ENCODE measurements at regions not wholly inside any gene's neighbourhood (a gene's known extent, or its start where the extent isn't known, plus 50 kb on each side); places are given as distances from the start of the nearest gene placed in this dataset.

DNA sequence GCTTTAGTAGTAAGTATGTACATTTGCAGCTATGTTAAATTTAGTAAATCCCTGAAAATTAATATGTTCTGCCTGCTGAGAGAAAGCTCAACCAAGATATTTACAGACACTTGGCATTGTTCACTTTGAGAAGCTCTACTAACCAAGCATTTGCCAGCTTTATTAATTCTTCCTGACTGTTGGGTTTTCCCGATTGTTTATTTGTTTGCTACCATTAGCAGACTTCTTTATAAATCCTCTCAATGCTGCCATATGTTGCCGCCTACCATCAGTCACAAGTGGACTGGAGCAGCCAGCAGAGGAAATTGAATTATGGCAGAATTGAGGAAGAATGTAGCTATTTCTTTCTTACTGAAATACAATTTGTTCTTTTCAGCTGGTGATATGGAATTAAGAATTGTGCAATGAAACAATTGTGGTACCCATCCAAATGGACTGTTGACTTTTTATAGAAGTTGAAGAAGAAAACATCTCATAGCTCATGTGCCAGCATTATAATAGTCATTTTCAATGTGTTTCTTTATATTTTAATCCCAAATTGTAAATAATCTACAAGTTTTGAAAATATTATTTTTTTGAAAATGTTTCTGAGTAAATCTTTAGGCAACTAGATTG lies 588.7 kb upstream of the CDH6 start:
- no peaks in the 10 kb centered on the region for H3K27me3 Mint-ChIP-seq

DNA sequence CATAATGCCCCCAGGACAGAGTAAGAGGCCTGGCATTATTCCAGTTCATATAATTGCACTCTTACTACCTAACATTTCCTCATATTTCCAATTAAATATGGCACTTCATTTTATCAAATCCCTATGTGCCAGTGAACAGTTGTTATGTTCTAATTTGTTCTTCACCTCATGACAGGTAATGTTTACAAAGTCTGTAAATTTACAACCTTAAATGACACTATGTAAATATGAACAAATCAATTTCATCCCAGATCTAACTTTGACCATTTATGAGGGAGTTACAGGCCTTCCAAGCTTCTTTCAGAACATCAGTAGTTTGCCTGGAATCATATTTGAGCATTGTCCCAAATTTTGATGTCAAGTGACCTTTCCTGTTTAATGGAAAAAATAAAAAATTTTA lies 592.6 kb upstream of the CDH6 start:
- no peaks in the 10 kb centered on the region for H3K4me1 Mint-ChIP-seq
- H3K9me3 Mint-ChIP-seq = peaks cover 5 to 11% of the 10 kb centered on the region in 2 donors
- no peak overlapping the region for H3K4me3 Mint-ChIP-seq
- H3K27ac Mint-ChIP-seq = no peak overlapping the region
- H3K36me3 Mint-ChIP-seq = no peaks in the 10 kb centered on the region
- DNase-seq (no peak), ATAC-seq (replicated peaks) (no peak)
- H3K27me3 Mint-ChIP-seq = no peaks in the 10 kb centered on the region

More for the DNA sequence above, 588.7 kb upstream of the CDH6 start:
- no peak for ATAC-seq (replicated peaks)
- H3K9me3 Mint-ChIP-seq = peaks cover 0 to 4% of the 10 kb centered on the region in 2 donors
- H3K27ac Mint-ChIP-seq = no peak overlapping the region
- no peaks in the 10 kb centered on the region for H3K36me3 Mint-ChIP-seq
- no peak for DNase-seq
- H3K4me1 Mint-ChIP-seq = no peaks in the 10 kb centered on the region
- no peak overlapping the region for H3K4me3 Mint-ChIP-seq

DNA sequence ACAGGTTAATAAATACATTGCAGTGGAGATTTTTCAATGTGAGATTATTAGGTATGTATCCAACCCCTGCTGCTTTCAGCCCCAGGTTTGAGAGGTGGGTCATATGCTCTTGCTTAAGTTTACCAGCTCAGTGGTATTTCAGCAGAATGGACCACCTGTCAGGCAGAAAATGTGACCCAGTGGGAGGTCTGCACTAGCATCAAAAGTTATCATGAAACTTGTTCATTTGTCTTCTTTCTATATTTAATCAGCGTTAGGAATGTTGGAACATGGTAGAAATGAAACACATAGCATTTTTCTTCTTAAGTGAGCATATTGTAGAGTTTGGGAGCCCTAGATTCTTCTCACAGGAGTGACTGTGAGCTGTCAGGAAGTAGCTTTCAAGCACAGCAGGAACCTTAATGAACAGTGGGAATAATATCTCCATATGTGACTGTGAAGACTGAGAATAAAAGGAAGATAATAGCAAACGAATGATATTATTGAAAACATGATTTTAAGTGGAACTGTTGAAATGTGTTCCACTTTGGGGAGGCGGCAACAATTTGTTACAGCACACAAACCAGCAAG lies 596.9 kb upstream of the CDH6 start:
- Mint-ChIP-seq H3K9me3 (peaks cover 9 to 12% of the 10 kb centered on the region in 2 donors), H3K27me3 (no peaks in the 10 kb centered on the region), H3K36me3 (no peaks in the 10 kb centered on the region), H3K4me3 (no peak overlapping the region), H3K27ac (no peak overlapping the region), H3K4me1 (no peaks in the 10 kb centered on the region)
- no peak for ATAC-seq (replicated peaks)
- no peak for DNase-seq

DNA sequence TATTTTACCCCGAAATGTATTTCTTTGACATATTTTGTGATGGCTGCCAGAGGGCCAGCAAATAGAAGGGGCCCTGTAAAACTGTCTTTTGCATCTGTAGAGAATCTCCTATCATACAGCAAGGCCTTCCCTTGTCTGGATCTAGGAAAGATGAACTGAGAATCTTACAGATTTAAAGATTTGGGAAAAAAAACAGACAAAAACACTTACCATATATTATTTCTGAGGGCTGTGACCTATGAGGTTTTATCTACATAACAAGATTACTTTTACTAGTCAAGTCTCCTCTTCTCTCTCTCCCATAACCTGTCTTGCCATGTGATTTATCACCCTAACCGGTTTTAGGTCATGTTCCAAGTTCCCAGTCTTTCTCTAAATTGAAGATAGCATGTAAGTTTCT lies 599.2 kb upstream of the CDH6 start:
- Mint-ChIP-seq H3K27ac (no peak overlapping the region), H3K36me3 (no peaks in the 10 kb centered on the region), H3K9me3 (peaks cover 9% of the 10 kb centered on the region in 2 donors), H3K4me3 (no peak overlapping the region), H3K4me1 (no peaks in the 10 kb centered on the region), H3K27me3 (no peaks in the 10 kb centered on the region)
- DNase-seq (no peak), ATAC-seq (replicated peaks) (no peak)

DNA sequence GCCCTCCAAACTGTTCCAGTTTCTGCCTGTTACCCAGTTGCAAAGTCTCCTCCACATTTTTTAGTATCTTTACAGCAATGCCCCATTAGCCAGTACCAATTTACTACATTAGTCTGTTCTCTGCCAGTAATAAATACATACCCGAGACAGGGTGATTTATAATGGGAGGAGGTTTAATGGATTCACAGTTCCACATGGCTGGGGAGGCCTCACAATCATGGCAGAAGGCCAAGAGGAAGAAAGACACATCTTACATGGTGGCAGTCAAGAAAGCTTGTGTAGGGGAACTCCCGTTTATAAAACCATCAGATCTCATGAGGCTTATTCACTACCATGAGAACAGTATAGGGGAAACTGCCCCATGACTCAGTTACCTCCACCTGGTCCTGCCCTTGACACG lies 600.7 kb upstream of the CDH6 start:
- peaks cover 3 to 4% of the 10 kb centered on the region in 2 donors for H3K9me3 Mint-ChIP-seq
- no peaks in the 10 kb centered on the region for H3K27me3 Mint-ChIP-seq
- H3K27ac Mint-ChIP-seq = no peak overlapping the region
- H3K36me3 Mint-ChIP-seq = no peaks in the 10 kb centered on the region
- no peaks in the 10 kb centered on the region for H3K4me1 Mint-ChIP-seq
- no peak for DNase-seq
- no peak for ATAC-seq (replicated peaks)
- no peak overlapping the region for H3K4me3 Mint-ChIP-seq

DNA sequence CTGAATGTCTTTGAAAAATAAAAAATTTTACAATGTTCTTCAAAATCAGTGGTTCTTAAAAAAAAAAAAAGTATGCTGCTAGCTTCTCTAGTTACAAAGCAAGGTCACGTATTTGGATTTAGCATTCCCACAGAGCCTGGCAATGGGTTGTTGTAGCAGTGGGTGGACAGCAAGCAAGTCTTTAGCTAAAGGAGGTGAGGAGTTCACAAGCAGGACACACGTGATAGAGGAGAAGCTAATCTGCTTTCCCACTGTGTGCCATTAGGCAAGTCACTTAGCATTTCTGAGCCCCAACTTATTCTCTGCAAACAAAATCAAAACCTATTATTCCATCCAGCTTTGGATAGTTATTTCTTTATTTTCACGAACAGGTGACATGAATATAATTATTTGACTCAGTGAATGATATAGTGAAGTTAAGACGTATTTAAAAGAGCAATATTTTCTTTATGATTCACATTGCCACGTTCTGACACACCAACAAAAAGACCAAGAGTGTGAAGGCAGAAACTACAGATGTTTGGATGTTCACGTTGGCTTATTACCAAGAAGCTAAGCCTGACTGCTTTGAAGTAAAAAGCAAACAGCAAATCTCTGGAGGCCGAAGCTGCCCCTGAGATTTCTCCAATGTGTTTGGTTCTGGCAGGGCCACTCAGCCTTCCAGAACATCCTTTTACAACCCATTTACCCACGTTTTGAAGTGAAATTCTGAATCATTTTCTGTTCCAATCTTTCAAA lies 612.1 kb upstream of the CDH6 start:
- no peak for ATAC-seq (replicated peaks)
- H3K9me3 Mint-ChIP-seq = no peaks in the 10 kb centered on the region

DNA sequence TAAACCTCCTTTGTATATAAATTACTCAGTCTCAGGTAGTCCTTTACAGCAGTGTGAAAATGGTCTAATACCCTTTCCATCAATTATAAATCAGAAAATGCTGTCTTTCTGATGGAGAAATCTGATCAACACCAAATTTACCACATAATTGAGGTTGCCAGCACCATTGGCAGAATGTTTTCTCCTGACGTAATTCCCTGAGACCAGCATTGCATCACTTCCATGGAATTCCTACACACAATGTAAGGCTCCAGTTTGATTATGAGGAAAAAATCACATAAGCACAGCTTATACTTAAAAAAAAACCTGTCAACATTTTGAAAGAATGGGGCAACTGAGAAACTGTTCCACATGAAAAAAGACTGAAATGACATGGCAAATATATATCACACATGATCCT lies 618.7 kb upstream of the CDH6 start:
- Mint-ChIP-seq H3K27me3 (no peaks in the 10 kb centered on the region), H3K36me3 (no peaks in the 10 kb centered on the region), H3K4me3 (no peak overlapping the region), H3K27ac (no peak overlapping the region), H3K4me1 (no peaks in the 10 kb centered on the region), H3K9me3 (peaks cover 2 to 4% of the 10 kb centered on the region in 2 donors)
- DNase-seq (no peak), ATAC-seq (replicated peaks) (no peak)

More for the DNA sequence above, 612.1 kb upstream of the CDH6 start:
- Mint-ChIP-seq H3K4me1 (no peaks in the 10 kb centered on the region), H3K27me3 (no peaks in the 10 kb centered on the region), H3K27ac (no peak overlapping the region), H3K36me3 (no peaks in the 10 kb centered on the region), H3K4me3 (no peak overlapping the region)
- no peak for DNase-seq

- no peak overlapping the region for H3K4me3 Mint-ChIP-seq
- H3K27ac Mint-ChIP-seq = no peak overlapping the region
- H3K36me3 Mint-ChIP-seq = no peaks in the 10 kb centered on the region
- H3K9me3 Mint-ChIP-seq = peaks cover 5 to 8% of the 10 kb centered on the region in 2 donors
- no peaks in the 10 kb centered on the region for H3K27me3 Mint-ChIP-seq
- no peak for ATAC-seq (replicated peaks)
- H3K4me1 Mint-ChIP-seq = no peaks in the 10 kb centered on the region
- DNase-seq = no peak
Measured at GRCh38 chr5:30572279-30572678, 621.2 kb upstream of the CDH6 start.

DNA sequence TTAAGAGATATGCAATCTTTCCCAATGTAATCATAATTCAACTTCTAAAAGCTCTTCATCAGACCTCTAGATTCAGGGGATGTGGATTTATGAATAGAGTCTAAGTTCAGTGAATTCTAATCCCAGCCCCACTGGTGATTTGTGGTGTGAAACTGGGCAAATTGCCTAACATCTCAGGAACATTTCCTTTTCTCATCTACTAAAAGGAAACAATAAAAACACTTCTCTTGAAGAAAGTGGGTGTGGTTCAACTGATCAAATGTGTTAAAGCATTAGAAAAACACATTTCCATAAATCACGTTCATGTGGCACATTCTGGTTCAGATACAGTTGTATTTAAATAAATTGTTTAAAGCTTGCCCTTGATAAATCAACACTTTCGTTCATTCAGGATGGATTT lies 631.7 kb upstream of the CDH6 start:
- H3K9me3 Mint-ChIP-seq = peaks cover 8 to 12% of the 10 kb centered on the region in 2 donors
- H3K4me1 Mint-ChIP-seq = no peaks in the 10 kb centered on the region
- no peak for DNase-seq
- no peak overlapping the region for H3K4me3 Mint-ChIP-seq
- H3K36me3 Mint-ChIP-seq = no peaks in the 10 kb centered on the region
- H3K27me3 Mint-ChIP-seq = no peaks in the 10 kb centered on the region
- ATAC-seq (replicated peaks) = no peak
- H3K27ac Mint-ChIP-seq = no peak overlapping the region

DNA sequence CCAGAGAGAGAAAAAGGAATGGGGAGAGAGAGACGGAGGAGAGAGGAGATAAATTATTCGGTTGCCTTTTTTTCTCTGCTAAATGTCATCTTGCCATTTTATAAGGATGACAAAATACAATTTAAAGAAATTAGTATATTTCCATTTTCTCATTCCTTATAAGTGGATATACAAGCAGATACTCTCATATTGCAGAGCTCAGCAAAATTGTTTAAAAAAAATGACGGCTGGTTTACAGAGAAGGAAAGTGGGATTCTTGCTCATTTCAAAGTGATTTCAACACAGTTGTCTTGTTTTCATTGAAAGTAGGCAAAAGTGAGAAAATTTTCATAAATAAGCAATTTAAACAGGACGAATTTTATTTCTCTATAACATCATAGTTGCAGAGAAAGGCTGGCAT lies 641.9 kb upstream of the CDH6 start:
- no peak for ATAC-seq (replicated peaks)
- Mint-ChIP-seq H3K27ac (no peak overlapping the region), H3K4me3 (no peak overlapping the region), H3K9me3 (peaks cover 0 to 3% of the 10 kb centered on the region in 2 donors), H3K4me1 (no peaks in the 10 kb centered on the region), H3K27me3 (no peaks in the 10 kb centered on the region), H3K36me3 (no peaks in the 10 kb centered on the region)
- no peak for DNase-seq

DNA sequence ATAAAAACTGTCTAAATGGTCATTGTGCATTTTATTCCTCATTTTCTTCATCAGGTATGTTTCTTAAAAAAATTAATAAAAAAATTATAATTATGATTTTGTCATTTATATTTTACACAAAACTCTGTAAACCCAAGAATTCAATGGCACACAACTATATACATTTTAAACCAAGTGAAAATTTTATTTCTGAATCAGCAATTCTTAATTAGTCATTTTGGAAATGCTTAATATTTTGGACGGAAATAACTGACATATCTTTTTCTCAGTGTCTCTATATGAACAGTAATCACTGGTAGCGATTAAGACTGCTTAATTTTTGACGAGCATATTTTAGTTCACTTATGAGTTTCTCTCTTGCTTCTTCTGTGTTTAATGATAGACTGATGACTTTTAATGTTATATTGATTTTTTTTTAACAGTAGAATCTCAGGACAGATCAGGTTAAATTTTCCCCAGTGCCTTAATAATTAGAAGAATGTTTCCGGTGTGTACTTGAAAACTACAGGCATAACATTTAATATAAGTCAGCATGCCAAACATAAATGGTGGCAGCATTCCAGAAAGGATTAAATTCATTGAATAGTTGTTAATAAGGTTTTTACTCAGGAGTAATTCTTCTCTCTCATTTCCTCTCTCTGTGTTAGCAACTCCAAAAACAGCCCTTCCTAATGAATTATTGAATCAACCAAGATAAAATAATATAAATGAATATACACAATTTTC lies 644.7 kb upstream of the CDH6 start:
- ATAC-seq (replicated peaks) = no peak

GRCh38 chr5:30540150-30540549 lies 653.3 kb upstream of the CDH6 start:
- H3K27me3 Mint-ChIP-seq = no peaks in the 10 kb centered on the region
- peaks cover 8 to 10% of the 10 kb centered on the region in 2 donors for H3K9me3 Mint-ChIP-seq
- H3K4me3 Mint-ChIP-seq = no peak overlapping the region
- no peaks in the 10 kb centered on the region for H3K4me1 Mint-ChIP-seq
- DNase-seq = no peak
- no peaks in the 10 kb centered on the region for H3K36me3 Mint-ChIP-seq
- ATAC-seq (replicated peaks) = no peak
- H3K27ac Mint-ChIP-seq = no peak overlapping the region

More for the DNA sequence above, 644.7 kb upstream of the CDH6 start:
- Mint-ChIP-seq H3K27ac (no peak overlapping the region), H3K9me3 (peaks cover 3 to 4% of the 10 kb centered on the region in 2 donors), H3K36me3 (no peaks in the 10 kb centered on the region), H3K27me3 (no peaks in the 10 kb centered on the region), H3K4me1 (no peaks in the 10 kb centered on the region), H3K4me3 (no peak overlapping the region)
- no peak for DNase-seq

DNA sequence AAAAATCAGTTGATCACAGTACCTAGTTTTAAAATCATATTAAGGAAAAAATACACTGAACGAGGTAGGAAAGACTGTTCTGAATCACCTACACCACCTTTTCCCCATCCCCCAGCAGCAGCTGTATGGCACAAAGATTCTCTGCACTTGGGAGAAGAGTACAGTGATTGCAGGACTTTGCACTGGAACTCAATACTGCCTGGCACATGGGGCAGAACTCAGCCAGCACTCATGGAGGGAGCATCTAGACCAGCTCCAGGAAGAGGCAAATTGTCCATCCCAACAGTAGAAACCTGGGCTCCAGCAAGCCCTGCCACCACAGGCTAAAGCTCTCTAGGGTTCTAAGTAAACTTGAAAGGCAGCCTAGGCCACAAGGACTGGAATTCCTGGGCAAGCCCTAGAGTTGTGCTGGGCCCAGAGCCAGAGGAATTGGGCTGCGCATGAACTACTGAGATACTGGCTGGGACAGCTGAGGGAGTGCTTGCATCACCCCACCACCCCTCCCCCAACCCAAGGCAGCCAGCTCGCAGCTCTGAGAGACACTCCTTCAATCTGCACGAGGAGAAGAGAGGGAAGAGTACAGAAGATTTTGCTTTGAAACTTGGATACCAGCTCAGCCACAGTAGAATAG lies 654.4 kb upstream of the CDH6 start:
- Mint-ChIP-seq H3K9me3 (peaks cover 8 to 10% of the 10 kb centered on the region in 2 donors), H3K27me3 (no peaks in the 10 kb centered on the region), H3K27ac (no peak overlapping the region), H3K4me1 (no peaks in the 10 kb centered on the region), H3K36me3 (no peaks in the 10 kb centered on the region), H3K4me3 (no peak overlapping the region)
- no peak for ATAC-seq (replicated peaks)
- DNase-seq = no peak

DNA sequence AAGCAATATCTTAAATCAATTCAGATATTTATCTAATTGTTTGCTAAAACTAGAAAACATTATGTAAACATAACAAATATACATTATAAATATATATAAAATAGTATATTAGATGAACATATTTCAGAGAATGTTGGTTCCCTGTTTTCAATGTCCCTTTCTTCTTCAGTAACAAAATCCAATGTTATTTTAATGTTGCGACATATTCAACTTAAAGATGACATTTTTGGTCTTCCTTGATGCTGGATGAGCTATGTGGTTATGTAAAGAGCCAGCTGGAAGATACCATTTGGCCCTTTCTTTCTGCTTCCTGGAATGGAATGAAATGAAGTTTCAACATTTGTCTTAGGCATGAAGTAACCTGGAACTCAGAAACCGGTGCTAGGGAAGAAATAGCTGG lies 668.1 kb upstream of the CDH6 start:
- H3K9me3 Mint-ChIP-seq = peaks cover 3 to 4% of the 10 kb centered on the region in 2 donors
- H3K27me3 Mint-ChIP-seq = no peaks in the 10 kb centered on the region
- no peak overlapping the region for H3K4me3 Mint-ChIP-seq
- H3K36me3 Mint-ChIP-seq = no peaks in the 10 kb centered on the region
- no peak for ATAC-seq (replicated peaks)
- H3K27ac Mint-ChIP-seq = peak overlapping the region; percentile 9
- no peaks in the 10 kb centered on the region for H3K4me1 Mint-ChIP-seq
- DNase-seq = no peak
